HepG2 (cell line): ENCODE measurements at regions not wholly inside any gene's neighbourhood (a gene's known extent, or its start where the extent isn't known, plus 50 kb on each side); places are given as distances from the start of the nearest gene placed in this dataset.

Experiments used
- ATAC-seq: fragments of 200-7000 bp; cut with Tn5 transposase; 3 replicates; pipeline ENCODE4 v1.9.1; 2020; ENCODE audit warnings: mild to moderate bottlenecking, moderate library complexity
- BruUV-seq: library from RNA; stranded (reverse); fragments of 400-500 nt; replicated peaks from 2 replicates; lab custom pipeline; 2021; lab: Mats Ljungman, UMichigan
- CTCF ChIA-PET: fragments of 300-600 bp; formaldehyde crosslinking; extraction: SDS; loops from one replicate; lab custom pipeline; 2021; ENCODE audit warnings: low total read pairs, inconsistent platforms, low intra/inter-chr PET ratio; lab: Yijun Ruan, JAX
- POLR2A ChIA-PET: fragments of 350-600 bp; sonication (Branson Sonifier 250); formaldehyde crosslinking; loops from one replicate; lab custom pipeline; 2020; ENCODE audit warnings: antibody characterized with exemption, inconsistent platforms; lab: Yijun Ruan, JAX
- DNase-seq: peaks from one replicate; pipeline ENCODE4 v3.0.0-alpha.2; 2015; ENCODE audit warnings: low spot score
- FAIRE-seq: peaks from 3 replicates; lab custom pipeline; 2011; peaks lifted over from hg19 to GRCh38; lab: Jason Lieb, UNC
- H2AFZ ChIP-seq: one replicate; pipeline ENCODE4 v1.6.1; 2011; ENCODE audit warnings: low read length, inconsistent platforms
- H3K27ac ChIP-seq: fragments of 300-600 bp; 3 replicates; pipeline ENCODE4 v1.8.0; 2011; ENCODE audit warnings: mixed run types, mild to moderate bottlenecking, mixed read lengths, low read length, inconsistent platforms; ENCODE audit not compliant: insufficient read depth; ENCODE audit errors: extremely low read length
- H3K27me3 ChIP-seq, 2 experiments: fragments of 200-600 bp in 1 of 2; 2 replicates in 1 of 2; 3 replicates in 1 of 2; pipeline versions ENCODE4 v1.6.0 to v1.8.0; 2011; ENCODE audit warnings: low read length in 2 of 2, mild to moderate bottlenecking in 2 of 2, moderate library complexity in 2 of 2, inconsistent platforms in 1 of 2; ENCODE audit not compliant: insufficient read depth in 2 of 2, control insufficient read depth in 1 of 2
- H3K36me3 ChIP-seq, 2 experiments: fragments of 200-600 bp in 1 of 2; replicated peaks in 1 of 2; 2 replicates in 1 of 2; 3 replicates in 1 of 2; pipeline versions ENCODE4 v1.5.1 to v1.8.0; 2011; ENCODE audit warnings: low read length in 2 of 2, inconsistent platforms in 1 of 2; ENCODE audit not compliant: insufficient read depth in 2 of 2, control insufficient read depth in 1 of 2
- H3K4me1 ChIP-seq: 2 replicates; pipeline ENCODE4 v1.5.1; 2012; ENCODE audit warnings: low read length, inconsistent platforms; ENCODE audit not compliant: insufficient read depth
- H3K4me2 ChIP-seq: 2 replicates; pipeline ENCODE4 v1.6.0; 2011; ENCODE audit warnings: low read depth, low read length, inconsistent platforms
- H3K4me3 ChIP-seq, 3 experiments: fragments of 200-600 bp in 1 of 3; sonication (generic), shearing (Covaris generic) in 1 of 3; replicated peaks in 1 of 3; 2 replicates each; pipeline ENCODE4 v1.5.1; 2011 to 2016; ENCODE audit warnings: low read length in 3 of 3, inconsistent platforms in 2 of 3, low read depth in 2 of 3, mild to moderate bottlenecking in 2 of 3, control low read depth in 1 of 3, mixed read lengths in 1 of 3; ENCODE audit not compliant: insufficient read depth in 1 of 3
- H3K79me2 ChIP-seq: one replicate; pipeline ENCODE4 v1.6.1; 2011; ENCODE audit warnings: low read length, inconsistent platforms; ENCODE audit not compliant: insufficient read depth
- H3K9ac ChIP-seq: 2 replicates; pipeline ENCODE4 v1.6.0; 2011; ENCODE audit warnings: mild to moderate bottlenecking, low read depth, low read length, inconsistent platforms; ENCODE audit not compliant: insufficient read depth
- H3K9me3 ChIP-seq: 2 replicates; pipeline ENCODE4 v1.5.1; 2012; ENCODE audit warnings: mild to moderate bottlenecking, low read length
- H4K20me1 ChIP-seq: 2 replicates; pipeline ENCODE4 v1.6.0; 2011; ENCODE audit warnings: inconsistent platforms, mild to moderate bottlenecking, low read length, moderate library complexity; ENCODE audit not compliant: insufficient read depth
- AHDC1 ChIP-seq: sonication (generic); formaldehyde crosslinking; IDR thresholded peaks from 2 replicates; pipeline ENCODE4 v1.5.1; 2020; ENCODE audit warnings: mild to moderate bottlenecking, missing genetic modification reagents, borderline replicate concordance
- HDAC6 ChIP-seq: fragments of 200-600 bp; sonication (generic); IDR thresholded peaks from 2 replicates; pipeline ENCODE4 v1.7.0; 2017; ENCODE audit warnings: mild to moderate bottlenecking, antibody characterized with exemption, low read length, low read depth
- KLF9 ChIP-seq: IDR thresholded peaks from 2 replicates; pipeline ENCODE4 v1.6.1; 2016; ENCODE audit warnings: low read depth
- REPIN1 ChIP-seq: sonication (generic); formaldehyde crosslinking; IDR thresholded peaks from 2 replicates; pipeline ENCODE4 v1.8.0; 2022; ENCODE audit warnings: missing genetic modification reagents, low read depth, mild to moderate bottlenecking, borderline replicate concordance
- TEAD2 ChIP-seq: sonication (generic); formaldehyde crosslinking; IDR thresholded peaks from 2 replicates; pipeline ENCODE4 v1.9.0; 2021; ENCODE audit warnings: missing genetic modification reagents
- ZNF20 ChIP-seq: sonication (generic); formaldehyde crosslinking; IDR thresholded peaks from 2 replicates; pipeline ENCODE4 v1.4.0; 2020; ENCODE audit warnings: mild to moderate bottlenecking, moderate library complexity, missing genetic modification reagents
- ZNF75D ChIP-seq: sonication (generic); formaldehyde crosslinking; IDR thresholded peaks from 2 replicates; pipeline ENCODE4 v1.8.1; 2023; ENCODE audit warnings: missing genetic modification reagents, mild to moderate bottlenecking, borderline replicate concordance
- ZSCAN9 ChIP-seq: IDR thresholded peaks from 2 replicates; pipeline ENCODE4 v1.6.1; 2016; ENCODE audit warnings: borderline replicate concordance
- WGBS: methylation state at CpG from one replicate; pipeline ENCODE4 v1.1.6; 2017; ENCODE audit warnings: low lambda C conversion rate; 5-methylcytosine and 5-hydroxymethylcytosine counted together
- in situ Hi-C: cut with HindIII; loops from 2 replicates; pipeline ENCODE4 v1.10.0; 2017; ENCODE audit warnings: low pct_unique_long_range_greater_than_20kb; ENCODE audit not compliant: extremely low pct_ligation_motif_present
- intact Hi-C: fragments of 100-400 bp; cut with micrococcal nuclease; formaldehyde crosslinking; loops from one replicate; pipeline ENCODE4 v1.10.0; 2022; ENCODE audit not compliant: unreplicated experiment

- FAIRE-seq (no peak), DNase-seq (no peak), ATAC-seq (no peak)
- Histone ChIP-seq H3K4me2 (no peak overlapping the region), H3K4me1 (no peaks in the 10 kb centered on the region), H3K36me3 (no peaks in the 10 kb centered on the region), H4K20me1 (no peaks in the 10 kb centered on the region), H2AFZ (no peak overlapping the region), H3K4me3 (no peak overlapping the region), H3K79me2 (no peaks in the 10 kb centered on the region), H3K9ac (no peak overlapping the region), H3K27ac (no peak overlapping the region), H3K27me3 (no peaks in the 10 kb centered on the region; a peak in 1 of 5 replicates), H3K9me3 (peaks cover 45% of the 10 kb centered on the region; the same call in 1 of the 2 replicates)
- POLR2A ChIA-PET = no interaction called here
- 0% methylated on average over 2 of the region's 3 CpGs for WGBS
- intact Hi-C loops = no loop called here
- CTCF ChIA-PET = no interaction called here
- BruUV-seq = no TSS peak
- in situ Hi-C loops = no loop called here
- no peak for TF ChIP-seq ZNF20
- no peak for TF ChIP-seq TEAD2
Observed at GRCh38 chr7:52525772-52526341, 509.6 kb upstream of the POM121L12 start.

- no peaks in the 10 kb centered on the region for H3K36me3 ChIP-seq
- TF ChIP-seq ZSCAN9 (no peak), HDAC6 (no peak), REPIN1 (no peak), ZNF75D (CRISPR knock-in tag) (no peak), AHDC1 (CRISPR knock-in tag) (no peak), KLF9 (CRISPR knock-in tag) (no peak)
- TF ChIP-seq, all 625 proteins: peak for 0
- in situ Hi-C loops (no loop called here), intact Hi-C loops (no loop called here)
- no peaks in the 10 kb centered on the region for H3K4me1 ChIP-seq
- DNase-seq (no peak), FAIRE-seq (no peak), ATAC-seq (no peak)
- H2AFZ ChIP-seq = no peak overlapping the region
- no TSS peak for BruUV-seq
- no peak overlapping the region for H3K4me2 ChIP-seq
- no peaks in the 10 kb centered on the region for H3K27me3 ChIP-seq
- 43% methylated on average over 1 of the region's 1 CpG for WGBS
- ChIA-PET CTCF (no interaction called here), POLR2A (no interaction called here)
- H3K4me3 ChIP-seq = no peak overlapping the region
- no peak overlapping the region for H3K27ac ChIP-seq
- H4K20me1 ChIP-seq = no peaks in the 10 kb centered on the region
- H3K9me3 ChIP-seq = peaks cover 63% of the 10 kb centered on the region
- H3K79me2 ChIP-seq = no peaks in the 10 kb centered on the region
- H3K9ac ChIP-seq = no peak overlapping the region
Observed at GRCh38 chr7:52518869-52519268, 516.6 kb upstream of the POM121L12 start.
